ENCODE measurements at regions not wholly inside any gene's neighbourhood (a gene's known extent, or its start where the extent isn't known, plus 50 kb on each side); places are given as distances from the start of the nearest gene placed in this dataset.

DNA sequence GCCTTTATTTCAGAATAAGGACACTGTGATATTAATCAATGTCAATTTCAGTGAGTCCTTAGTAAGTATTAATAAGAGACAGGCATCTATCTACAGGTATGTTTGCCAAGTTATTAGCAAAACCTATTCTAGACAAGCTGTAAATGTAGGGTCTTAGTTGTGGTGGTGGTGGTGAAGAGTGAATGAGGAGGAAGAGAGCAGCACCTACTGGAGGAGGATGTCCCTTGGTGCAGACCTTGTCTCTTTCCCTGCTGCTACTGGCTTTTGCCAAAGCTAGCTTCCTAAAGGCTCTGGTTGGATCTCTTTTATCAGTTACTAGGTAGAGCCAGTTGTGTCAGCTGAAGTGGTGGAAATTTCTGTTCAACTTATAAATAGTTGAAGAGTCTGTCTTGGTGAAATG, 304.8 kb upstream of the ATP2B1 start:
- Histone ChIP-seq H3K9me3 (no peaks in the 10 kb centered on the region), H3K36me3 (ENCODE audit: low read depth) (no peaks in the 10 kb centered on the region), H3K4me1 (ENCODE audit: low read depth) (no peaks in the 10 kb centered on the region), H3K4me3 (no peak overlapping the region)
- ATAC-seq = no peak
- no peak for TF ChIP-seq CTCF (IDR thresholded peaks at IDR 0.05)
- intact Hi-C loops (cut with DNase I, micrococcal nuclease) = no loop called here
- DNase-seq = no peak

DNA sequence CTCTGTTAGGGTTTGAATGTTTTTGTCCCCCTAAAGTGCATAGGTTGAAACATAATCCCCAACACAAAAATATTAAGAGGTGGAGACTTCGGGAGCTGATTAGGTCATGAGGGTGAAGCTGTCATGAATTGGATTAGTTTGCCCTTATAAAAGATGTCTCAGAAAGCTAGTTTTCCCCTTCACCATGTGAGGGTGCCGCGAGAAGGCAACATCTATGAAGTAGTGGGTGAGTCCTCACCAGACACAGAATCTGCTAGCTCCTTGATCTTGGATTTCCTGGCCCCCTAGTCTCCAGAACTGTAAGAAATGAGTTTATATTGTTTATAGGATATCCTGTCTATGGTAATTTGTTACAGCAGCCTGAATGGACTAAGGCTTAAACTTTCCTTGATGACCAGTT, 301.5 kb upstream of the ATP2B1 start:
- ATAC-seq (no peak), DNase-seq (no peak)
- Histone ChIP-seq H3K4me3 (no peak overlapping the region), H3K9me3 (no peaks in the 10 kb centered on the region), H3K36me3 (ENCODE audit: low read depth) (no peaks in the 10 kb centered on the region), H3K4me1 (ENCODE audit: low read depth) (no peaks in the 10 kb centered on the region)
- no peak for TF ChIP-seq CTCF (IDR thresholded peaks at IDR 0.05)
- intact Hi-C loops (cut with DNase I, micrococcal nuclease) = no loop called here

GRCh38 chr12:90008277-90008676, 299.6 kb upstream of the ATP2B1 start:
- ATAC-seq = no peak
- no peaks in the 10 kb centered on the region for H3K4me1 ChIP-seq (ENCODE audit: low read depth)
- H3K9me3 ChIP-seq = no peaks in the 10 kb centered on the region
- no peaks in the 10 kb centered on the region for H3K36me3 ChIP-seq (ENCODE audit: low read depth)
- DNase-seq = no peak
- intact Hi-C loops (cut with DNase I, micrococcal nuclease) = no loop called here
- no peak for TF ChIP-seq CTCF (IDR thresholded peaks at IDR 0.05)
- H3K4me3 ChIP-seq = no peak overlapping the region

GRCh38 chr12:90004319-90005074, 295.9 kb upstream of the ATP2B1 start:
- no peaks in the 10 kb centered on the region for H3K36me3 ChIP-seq (ENCODE audit: low read depth)
- ATAC-seq (no peak), DNase-seq (no peak)
- H3K4me3 ChIP-seq = no peak overlapping the region
- intact Hi-C loops (cut with DNase I, micrococcal nuclease) = no loop called here
- TF ChIP-seq CTCF (IDR thresholded peaks at IDR 0.05) = no peak
- H3K4me1 ChIP-seq (ENCODE audit: low read depth) = no peaks in the 10 kb centered on the region
- no peaks in the 10 kb centered on the region for H3K9me3 ChIP-seq

DNA sequence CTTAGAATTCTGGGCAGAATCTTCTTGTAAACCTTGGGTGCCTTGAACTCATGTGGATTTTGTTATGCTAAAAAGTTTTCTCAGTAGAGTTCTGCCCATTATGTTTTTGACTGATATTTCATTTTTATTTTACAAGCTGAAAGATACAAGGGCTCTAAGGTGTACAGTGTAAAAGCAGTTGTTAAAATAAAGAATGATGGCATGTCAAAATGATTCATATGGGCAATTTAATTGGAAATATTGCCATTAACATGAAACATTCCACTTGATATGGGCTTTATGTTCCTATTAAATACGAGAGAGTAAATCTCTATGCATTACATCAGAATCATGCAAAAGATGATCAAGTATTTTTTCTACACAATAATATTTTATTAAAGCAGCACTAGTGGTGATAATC, 295.1 kb upstream of the ATP2B1 start:
- no peak for ATAC-seq
- intact Hi-C loops (cut with DNase I, micrococcal nuclease) = no loop called here
- no peaks in the 10 kb centered on the region for H3K4me1 ChIP-seq (ENCODE audit: low read depth)

More for the DNA sequence above, 295.1 kb upstream of the ATP2B1 start:
- Histone ChIP-seq H3K9me3 (no peaks in the 10 kb centered on the region), H3K4me3 (no peak overlapping the region), H3K36me3 (ENCODE audit: low read depth) (no peaks in the 10 kb centered on the region)
- no peak for TF ChIP-seq CTCF (IDR thresholded peaks at IDR 0.05)
- no peak for DNase-seq

Data from mucosa of descending colon (tissue), 3 donors.